NCI-H2227 treated with DMSO at 0.1 percent for 48 hours (cell line): ENCODE measurements at regions not wholly inside any gene's neighbourhood (a gene's known extent, or its start where the extent isn't known, plus 50 kb on each side); places are given as distances from the start of the nearest gene placed in this dataset.

ENCODE experiments used
- DNase-seq: peaks from one replicate; lab custom pipeline; 2025; lab: John Stamatoyannopoulos, UW

DNA sequence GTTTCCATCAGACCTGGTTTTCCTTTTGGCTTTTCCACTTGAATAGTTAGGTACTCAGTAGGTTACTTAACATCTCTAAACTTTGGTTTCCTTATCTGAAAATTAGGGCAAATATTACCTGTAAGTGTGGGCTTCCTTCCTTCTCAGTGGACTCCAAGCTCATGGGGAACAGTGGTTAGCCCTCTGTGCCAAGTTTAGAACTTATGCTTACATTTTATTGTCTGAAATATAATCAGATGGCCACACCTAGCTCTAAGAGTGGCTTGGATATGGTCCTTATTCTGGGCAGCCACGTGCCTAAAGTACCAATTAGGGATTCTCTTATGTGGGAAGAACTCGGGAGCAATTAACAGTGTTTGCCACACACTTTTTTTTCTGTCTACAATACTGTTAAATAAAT lies 133.9 kb downstream of the UCHL1 start:
- DNase-seq, result no peak

DNA sequence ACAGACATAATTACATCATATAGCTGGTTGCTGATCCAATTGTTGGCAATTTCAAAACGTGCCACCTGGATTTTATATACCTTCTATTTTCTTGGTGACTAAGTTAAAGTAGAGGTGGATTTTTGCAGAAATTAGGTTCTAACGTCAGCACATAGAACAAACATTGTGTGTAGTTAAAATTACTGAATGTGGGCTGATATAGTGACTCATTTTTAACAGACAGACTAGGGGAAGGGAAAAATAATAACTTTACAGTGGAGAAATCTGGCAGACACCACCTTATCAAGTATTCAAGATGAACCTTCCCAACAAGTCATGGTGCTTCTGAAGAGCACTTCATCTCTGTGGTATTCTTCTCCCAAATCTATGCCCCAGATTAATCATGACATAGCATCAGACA lies 134.5 kb downstream of the UCHL1 start:
- no peak for DNase-seq

DNA sequence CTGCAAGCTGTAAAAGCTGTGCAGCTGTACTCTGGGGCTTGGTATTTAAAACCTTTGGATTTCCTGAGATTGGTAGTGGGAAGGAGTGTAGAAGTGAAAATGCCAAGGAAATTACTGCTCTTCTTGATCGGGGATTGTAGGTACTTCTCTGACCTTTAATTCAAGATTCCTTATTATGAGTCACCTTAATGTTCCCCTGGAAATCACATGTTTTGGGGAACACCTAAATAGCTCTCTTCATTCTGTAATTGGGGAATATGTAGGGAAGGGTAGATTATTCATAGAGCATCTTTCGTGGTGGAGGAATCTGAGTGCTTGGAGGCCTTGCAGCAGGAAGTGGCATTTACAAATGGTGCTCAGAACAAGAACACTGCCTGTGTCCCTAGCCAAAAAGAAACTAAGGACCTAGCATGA lies 137.8 kb downstream of the UCHL1 start:
- no peak for DNase-seq

DNA sequence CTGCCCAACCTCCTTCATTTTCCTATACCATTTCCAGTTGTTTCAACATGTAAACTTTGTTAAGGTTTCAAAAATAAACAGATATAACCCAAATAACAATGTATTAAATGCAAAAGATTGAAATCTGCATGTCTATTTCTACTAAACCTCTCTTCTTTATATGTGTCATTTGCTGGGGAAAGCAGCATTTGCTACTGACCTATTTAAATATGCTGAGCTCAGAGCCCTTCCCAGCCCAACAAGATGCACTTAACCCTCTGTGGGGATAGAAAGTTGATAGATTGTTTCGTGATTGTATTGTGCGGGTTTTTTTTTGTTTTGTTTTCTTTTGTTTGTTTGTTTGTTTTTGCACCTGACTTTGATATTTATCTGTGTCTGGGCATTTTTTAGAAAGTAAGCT lies 139.5 kb downstream of the UCHL1 start:
- no peak for DNase-seq

DNA sequence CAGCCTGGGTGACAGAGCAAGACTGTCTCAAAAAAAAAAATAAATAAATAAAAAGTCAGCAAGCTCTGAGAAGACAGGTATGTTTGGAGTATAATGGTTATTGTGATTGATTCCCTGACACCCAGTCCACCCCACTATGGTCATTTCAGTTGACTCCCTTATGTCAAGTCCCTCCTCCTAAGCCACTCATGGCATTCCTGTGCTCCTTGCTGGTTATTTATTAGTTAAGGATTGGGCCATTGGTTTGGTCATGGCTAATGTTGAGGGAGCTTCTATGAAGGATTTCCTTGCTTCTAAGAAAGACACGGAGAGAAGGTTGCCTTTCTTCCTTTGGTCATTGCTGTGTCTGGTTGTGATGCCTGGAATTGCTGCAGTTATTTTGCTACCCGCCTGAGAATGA lies 140.1 kb downstream of the UCHL1 start:
- no peak for DNase-seq

DNA sequence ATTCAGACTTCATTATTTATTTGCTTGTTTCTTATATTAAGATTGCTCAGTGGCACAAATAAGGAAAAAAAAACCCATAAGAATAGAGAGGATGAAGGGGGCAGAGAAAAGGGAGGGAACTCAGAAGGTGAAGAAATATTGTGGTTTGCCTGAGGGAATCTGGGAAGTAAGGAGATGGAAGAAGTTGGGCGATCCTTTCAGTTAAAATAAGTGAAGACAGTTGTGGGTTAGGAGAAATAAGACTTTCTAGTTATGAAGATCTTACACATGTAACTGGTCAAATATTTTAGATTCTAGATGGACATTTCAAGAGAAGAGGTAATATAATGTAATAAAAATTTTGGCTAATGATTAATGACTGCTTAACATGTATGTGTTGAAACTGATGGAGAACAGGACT lies 138.7 kb upstream of the LIMCH1 start:
- no peak for DNase-seq

DNA sequence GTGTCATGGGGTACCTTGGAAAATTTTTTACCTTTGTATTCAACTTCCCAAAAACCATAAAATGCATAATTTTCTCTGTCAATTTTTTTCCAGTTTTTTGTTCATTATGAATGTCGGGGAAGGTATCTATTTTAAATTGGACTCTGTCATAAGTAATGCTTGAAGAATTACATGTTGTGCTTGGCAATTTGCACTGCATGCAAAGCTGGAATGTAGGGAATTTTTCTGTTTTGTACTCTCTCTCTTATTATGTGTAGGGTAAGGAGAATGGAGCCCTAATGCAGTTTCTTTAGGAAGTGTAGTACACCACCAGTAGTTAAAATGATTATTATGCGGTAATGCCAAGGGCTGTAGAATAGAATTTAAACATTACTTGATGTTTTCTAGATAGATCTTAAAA lies 137.7 kb upstream of the LIMCH1 start:
- DNase-seq, result no peak

DNA sequence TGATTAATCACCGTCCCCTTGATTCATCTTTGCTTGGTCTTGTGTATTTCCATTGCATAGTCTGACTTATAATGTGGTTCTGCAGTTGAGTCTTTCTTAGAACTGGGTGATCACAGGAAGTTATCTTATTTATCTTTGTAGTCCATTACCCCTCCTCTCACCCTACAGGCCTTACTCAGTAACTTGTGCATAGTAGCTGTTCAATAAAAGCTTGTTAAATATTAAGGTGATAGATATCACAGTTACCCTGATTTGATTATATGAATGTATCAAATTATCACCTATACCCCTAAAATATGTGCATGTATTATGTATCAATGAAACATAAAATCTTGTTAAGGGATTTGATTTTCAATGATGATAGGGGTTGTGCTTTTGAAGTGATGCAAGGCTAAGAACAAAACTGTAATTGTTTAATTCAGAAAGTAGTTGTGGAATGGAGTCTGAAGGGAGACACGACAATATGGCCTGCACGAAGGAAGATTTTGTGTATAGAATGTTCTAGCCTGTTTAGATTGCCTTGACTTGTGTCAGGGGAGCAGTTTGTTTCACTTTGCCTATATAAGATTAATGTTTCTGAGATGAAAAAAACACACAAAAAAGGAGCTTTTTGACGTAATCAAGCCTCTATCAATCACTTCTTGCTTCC lies 132.4 kb upstream of the LIMCH1 start:
- DNase-seq, result no peak

DNA sequence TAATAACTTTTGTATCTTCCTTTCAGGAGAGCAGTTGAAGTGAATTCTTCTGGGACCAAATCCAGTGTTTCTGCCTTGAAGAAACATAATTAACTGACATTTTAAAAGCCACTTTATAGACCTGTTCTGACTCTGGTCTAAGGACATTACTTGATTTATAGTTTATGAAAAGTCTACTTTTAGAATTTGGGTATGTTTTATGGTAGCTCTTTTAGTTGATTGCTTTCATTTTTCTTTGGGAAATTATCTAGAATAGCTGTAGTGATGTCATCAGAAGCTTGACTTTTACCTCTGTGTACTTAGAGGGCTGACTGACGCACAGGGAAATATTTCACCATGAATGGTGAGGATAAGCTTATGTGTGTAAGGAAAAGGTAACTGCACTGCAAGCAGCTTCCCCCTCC lies 131.8 kb upstream of the LIMCH1 start:
- no peak for DNase-seq

DNA sequence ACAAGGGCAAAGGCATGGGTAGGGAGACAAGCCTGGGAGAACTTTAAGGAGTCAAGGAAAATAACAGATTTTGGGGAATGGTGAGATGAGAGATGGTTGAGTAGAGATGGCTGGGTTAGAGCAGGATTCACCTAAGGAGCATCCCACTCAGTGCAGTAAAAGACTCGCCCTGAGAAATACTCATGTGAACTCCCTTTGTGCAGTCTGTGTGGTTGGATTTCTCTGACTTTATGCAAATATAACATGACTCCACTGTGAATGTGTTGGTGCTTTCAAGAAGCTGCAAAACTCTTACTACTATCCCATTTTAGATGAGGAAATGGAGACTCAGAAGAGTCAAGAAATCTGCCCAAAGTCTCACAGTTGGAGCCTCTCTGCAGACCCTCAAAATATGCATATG lies 129.8 kb upstream of the LIMCH1 start:
- no peak for DNase-seq

DNA sequence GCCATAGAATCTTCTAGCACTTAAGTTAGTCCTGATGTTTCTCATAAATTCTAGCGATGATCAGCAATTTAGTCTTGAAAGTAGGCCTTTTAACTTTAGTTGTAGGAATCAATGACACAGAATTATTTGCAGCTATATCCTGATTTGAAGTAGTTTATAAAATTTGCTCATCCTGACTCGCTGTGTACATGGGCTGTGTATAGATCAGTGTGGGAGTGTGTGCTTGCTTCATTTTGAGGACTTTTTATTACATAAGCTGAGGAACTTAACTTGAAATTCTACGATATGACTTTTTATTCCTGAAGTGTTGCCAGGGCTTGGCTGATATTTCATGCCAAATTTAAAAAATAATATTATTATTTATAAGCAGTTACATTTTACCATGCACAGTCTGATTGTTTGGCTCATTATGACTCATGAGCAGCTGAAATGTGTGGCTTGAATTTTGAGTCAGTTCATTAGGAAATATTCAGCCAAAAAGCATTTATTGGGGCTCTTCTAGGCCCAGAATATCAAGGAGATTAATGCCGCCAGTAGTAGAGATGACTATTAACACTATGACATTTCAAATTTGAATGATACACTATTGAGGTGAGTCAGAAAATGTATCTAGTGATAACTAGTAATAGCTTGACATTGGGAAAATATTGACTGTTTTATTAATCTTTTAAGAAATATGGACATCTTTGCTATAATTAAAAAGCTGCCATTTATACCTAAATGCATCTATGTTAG lies 128.9 kb upstream of the LIMCH1 start:
- DNase-seq, result no peak

DNA sequence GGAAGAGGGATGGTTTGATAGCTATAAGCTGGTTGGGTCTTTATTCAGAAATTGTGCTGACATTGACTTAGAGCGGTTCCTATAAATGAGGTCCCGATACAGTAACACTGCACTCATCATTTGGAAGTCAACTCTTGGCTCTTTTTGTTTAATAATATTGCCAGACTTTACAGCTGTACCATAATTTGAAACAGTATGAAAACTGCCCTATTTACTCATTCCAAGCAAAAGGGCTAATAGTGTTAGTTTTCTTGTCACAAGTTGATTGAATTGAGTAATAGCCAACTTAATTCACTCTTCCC lies 128.4 kb upstream of the LIMCH1 start:
- no peak for DNase-seq

DNA sequence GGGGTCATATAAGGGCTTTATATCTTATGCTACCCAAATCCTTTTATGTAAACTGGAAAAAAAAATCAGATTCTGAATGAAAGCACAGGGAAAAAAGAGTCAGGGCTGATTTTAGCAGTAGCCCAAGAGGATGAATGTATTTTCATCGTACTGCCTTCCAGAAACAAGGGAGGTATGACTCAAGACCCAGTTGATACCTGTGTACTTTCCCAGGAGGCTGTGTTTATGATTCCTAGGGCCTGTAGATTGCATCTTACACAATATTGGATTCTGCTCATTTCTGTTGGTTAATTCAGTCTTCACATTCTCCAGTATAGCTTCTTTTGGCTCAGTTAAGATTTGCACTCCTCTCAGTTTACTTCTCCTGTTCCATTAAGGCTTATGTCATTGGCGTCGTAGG lies 127.9 kb upstream of the LIMCH1 start:
- no peak for DNase-seq

DNA sequence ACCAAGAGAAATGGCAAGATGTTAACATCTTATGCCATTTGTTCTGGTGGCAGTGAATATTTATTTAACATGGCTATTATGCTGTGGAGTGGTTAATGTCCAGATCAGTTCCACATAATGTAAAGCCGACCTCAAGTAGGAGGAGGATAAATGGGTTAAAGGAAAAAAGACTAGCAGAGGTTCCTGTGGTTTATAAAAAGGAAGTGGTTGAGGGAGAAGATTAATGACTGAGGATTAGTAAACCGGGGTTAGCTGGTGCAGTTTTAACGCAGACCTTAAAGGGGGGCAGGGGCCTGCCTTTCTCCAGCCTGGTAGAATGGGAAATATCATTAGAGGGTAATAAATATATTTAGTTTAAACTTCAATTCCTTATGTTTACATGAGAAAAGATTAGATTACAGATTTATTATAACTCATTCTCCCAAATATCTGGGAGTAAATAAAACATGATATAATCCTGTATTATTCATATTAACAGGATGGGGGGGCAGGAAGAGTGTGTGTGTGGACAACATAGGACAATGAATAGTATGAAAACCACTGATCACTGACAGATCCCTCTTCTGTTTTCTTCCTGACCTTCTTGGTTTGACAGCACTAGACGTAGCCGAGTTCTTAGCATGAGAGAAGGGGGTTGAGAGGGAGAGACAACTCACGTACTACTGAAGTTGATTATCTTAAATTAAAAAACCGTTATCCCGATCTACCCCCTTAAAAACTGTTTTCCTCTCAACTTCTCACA lies 124.1 kb upstream of the LIMCH1 start:
- peak; percentile 1 for DNase-seq

DNA sequence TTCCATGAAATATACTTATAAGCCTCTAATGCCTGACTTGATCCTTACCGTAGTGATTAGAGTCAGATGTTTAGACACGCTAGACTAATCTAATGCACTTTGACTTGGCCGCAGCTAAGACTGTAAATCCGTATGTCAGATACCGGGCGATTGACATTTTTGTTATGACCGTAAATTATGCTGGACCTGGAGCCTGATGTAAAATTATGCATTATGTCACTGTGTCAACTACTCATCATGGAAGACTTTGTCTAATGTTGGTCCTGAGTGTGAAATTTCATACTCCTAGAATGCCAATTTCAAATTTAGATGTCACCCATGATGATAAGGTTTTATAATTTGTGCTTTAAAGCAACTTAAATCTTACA lies 123.6 kb upstream of the LIMCH1 start:
- DNase-seq, result no peak

DNA sequence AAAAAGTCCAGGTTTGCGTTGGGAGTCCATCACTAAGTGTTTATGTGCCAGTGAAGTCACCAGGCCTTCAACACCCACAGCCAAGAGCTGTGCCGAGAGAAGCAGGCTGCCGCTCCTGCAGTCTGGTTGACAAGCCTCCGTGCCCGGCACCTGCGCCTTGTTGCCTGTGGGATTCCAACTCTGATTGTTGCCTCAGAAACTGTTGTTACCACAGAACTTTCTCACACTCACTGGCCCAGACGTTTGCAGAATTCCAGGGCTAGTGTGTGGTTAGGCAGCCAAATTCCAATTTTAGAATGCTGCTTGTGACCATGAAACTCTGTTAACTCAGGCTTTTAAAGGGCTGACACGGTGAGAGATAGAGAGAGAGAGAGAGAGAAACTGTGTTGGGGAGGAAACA lies 119.5 kb upstream of the LIMCH1 start:
- no peak for DNase-seq

DNA sequence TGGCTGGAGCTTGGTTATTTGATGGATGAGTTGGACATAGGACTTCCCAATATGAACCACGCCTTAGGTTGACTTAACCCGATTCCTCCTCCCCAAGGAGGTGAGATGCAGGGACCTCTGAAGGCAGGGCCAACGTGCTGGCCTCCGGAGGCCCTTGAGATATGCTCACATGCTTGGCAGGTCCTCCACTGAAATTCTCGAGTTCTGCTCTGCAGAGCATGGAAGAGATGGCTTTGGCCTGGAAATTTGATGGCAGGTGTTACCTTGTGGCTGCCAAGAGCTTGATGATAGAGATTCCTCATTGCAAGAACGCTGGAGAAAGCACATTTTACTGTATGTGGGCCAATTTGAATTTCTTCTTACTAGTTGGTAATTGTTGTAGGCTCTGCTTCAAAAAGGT lies 117.4 kb upstream of the LIMCH1 start:
- no peak for DNase-seq

DNA sequence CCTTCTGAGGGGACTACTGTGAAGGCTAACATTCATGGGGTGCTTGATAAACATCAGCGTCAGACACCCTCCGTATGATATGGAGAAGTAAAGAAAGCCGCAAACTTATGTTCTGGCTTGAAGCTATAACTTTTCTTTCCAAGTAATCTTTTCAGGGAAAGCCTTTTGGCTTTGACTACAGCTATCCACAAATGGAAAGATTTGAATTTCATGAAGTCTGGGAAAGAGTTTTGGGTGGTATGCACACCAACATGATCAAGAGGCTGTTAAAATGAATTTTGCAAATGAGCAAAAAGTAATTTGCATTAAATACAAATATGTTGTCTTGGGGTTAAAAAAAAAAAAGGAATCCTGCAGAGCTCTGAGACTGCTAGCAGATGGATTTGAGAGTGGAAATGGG lies 114.8 kb upstream of the LIMCH1 start:
- no peak for DNase-seq

DNA sequence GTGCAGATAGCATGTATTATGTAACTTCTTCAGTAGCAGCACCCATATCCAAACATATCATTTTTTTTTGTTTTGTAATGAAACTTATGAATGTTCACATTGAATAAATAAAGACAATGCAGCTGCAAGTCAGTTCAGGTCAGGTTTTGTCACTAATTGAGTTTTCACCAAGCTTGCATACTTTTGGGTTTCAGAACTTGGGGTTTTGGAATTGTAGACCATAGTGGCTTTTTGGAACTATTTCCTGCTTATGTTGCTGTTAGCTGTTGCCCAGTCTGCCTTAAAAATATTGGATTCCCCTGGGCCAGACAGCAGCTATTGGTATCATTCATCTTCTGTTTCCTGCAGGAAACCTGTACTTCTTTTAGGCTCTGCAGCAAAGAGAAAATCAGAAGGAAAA lies 113.4 kb upstream of the LIMCH1 start:
- DNase-seq, result no peak

DNA sequence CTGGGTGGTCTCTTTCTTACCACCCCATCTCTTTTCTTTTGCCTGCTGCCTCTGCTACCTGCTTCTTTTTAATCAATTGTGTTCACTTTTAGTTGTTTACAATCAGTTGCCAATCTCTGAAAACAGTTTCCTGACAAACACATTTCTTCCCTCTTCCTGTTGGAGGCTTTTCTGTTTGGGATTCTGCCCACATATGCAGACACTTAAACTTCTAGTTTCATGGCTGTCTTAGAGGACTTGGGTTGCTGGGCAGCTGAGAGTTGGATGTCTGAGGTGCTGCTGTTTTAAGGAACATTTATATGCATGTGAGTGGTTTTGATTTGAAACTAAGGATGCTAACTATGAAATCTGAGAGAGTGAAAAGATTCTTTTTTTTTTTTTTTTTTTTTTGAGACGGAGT lies 112.3 kb upstream of the LIMCH1 start:
- no peak for DNase-seq

DNA sequence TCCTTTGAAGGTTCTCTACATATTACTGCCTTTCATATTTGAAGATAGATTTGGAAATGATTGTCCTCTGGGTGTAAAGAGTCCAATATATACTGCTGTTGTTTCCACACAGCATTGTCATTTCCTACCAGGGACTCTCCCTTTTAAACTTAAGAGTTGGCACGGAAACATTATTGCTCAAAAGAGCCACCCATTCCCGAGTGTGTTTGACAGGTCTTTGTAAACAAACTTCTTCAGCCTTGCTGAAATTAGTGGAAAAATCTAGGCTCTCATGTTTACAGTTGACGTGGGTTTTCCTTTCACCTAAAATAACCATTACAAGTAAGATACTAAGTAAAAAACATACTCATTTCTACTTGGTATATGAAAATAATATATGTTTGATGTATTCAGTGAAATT lies 111.4 kb upstream of the LIMCH1 start:
- DNase-seq, result no peak

DNA sequence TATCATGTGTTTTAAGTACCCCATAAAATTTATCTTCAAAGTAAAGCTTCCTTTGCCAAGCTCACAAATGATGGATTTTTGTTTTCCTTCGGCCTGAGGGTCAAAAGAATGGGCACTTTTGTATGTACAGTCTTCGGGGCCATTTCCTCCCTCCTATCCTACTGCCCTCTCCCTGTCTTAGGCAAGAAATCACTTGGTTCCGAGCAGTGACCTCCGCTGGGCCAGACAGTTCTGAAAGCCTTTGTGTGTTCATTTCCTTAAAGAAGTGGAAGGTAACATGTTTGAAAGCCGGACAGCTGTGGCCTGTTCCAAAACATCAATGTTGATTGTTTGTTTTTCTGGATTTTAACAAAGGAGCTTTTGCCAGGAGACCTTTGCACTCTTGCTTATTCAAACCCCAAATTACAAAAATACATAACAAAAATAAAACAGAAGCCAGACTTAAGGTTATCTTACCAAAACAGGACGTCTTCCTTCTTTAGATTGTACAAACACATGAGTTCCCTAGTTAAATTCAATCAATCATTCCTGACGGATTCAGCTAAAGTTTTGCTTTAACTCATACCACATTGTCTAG lies 110.6 kb upstream of the LIMCH1 start:
- no peak for DNase-seq

DNA sequence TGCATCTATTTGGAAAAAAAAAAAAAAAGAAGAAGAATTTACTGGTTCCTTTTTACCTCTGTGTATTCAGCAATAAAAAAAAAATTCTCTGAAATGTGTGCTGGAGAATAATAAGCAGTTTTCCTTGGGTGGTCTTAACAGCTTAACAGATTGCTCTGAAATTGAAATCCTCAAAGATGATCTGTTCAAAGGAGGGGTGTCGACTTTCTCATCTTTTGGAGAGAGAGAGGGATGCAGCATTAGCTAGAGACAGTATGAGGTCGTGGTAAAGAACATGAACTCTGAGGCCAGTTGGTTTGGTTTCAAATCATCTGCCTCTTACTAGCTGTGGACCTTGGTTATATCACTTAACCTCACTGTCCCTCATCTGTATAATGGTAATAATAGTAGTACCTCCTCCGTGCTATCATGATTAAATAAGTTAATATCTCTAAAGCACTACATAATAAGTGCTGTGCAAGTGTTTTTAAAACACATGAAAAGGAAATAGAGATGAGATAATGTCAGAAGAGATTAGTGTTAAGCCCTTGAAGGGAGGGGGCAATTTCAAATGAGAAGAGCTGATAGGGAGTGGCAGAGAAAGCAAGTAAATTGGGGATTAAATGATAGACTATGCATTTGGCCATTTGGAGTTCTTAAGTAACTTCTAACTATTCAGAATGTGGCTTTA lies 109.9 kb upstream of the LIMCH1 start:
- no peak for DNase-seq
